Naive thymus-derived CD4-positive, alpha-beta T cell (primary cell): ENCODE measurements at regions not wholly inside any gene's neighbourhood (a gene's known extent, or its start where the extent isn't known, plus 50 kb on each side); places are given as distances from the start of the nearest gene placed in this dataset.

ENCODE experiments used
- ATAC-seq: fragments of 150-1000 bp; cut with Tn5 transposase; 2 replicates; pipeline ENCODE4 v1.10.0; 2021; ENCODE audit warnings: mild to moderate bottlenecking, moderate library complexity
- CTCF ChIA-PET: fragments of 350-600 bp; sonication (Branson Sonifier 250); formaldehyde crosslinking; loops from one replicate; lab custom pipeline; 2021; ENCODE audit warnings: antibody characterized with exemption; lab: Charles Lee
- POLR2A ChIA-PET: fragments of 350-600 bp; sonication (Branson Sonifier 250); formaldehyde crosslinking; loops from one replicate; lab custom pipeline; 2021; ENCODE audit warnings: antibody characterized with exemption, inconsistent platforms; lab: Charles Lee
- DNase-seq, 9 donors: peaks; one replicate each; pipeline versions ENCODE4 v3.0.0 to v3.0.0-alpha.2; 2020 to 2022; ENCODE audit warnings: mixed read lengths in 1 of 9
- H3K27ac ChIP-seq: one replicate; pipeline ENCODE4 v1.7.0; 2013; ENCODE audit warnings: mild to moderate bottlenecking, low read depth, low read length, moderate library complexity
- H3K27me3 ChIP-seq, 2 donors: one replicate each; pipeline ENCODE4 v1.7.0; 2013; ENCODE audit warnings: low read length in 2 of 2, mild to moderate bottlenecking in 2 of 2, moderate library complexity in 2 of 2; ENCODE audit not compliant: control insufficient read depth in 2 of 2, insufficient read depth in 2 of 2
- H3K36me3 ChIP-seq, 3 experiments: 1 replicate in 2 of 3; 2 replicates in 1 of 3; pipeline ENCODE4 v1.7.0; 2013; ENCODE audit warnings: low read length in 3 of 3, mild to moderate bottlenecking in 3 of 3, moderate library complexity in 1 of 3; ENCODE audit not compliant: insufficient read depth in 3 of 3, control insufficient read depth in 2 of 3
- H3K4me1 ChIP-seq, 2 donors: one replicate each; pipeline ENCODE4 v1.7.0; 2013; ENCODE audit warnings: low read length in 2 of 2, mild to moderate bottlenecking in 2 of 2, moderate library complexity in 1 of 2; ENCODE audit not compliant: control insufficient read depth in 2 of 2, insufficient read depth in 2 of 2
- H3K4me3 ChIP-seq: 2 replicates; pipeline ENCODE4 v1.7.0; 2013; ENCODE audit warnings: mild to moderate bottlenecking, low read length
- H3K9me3 ChIP-seq, 3 experiments: 1 replicate in 2 of 3; 2 replicates in 1 of 3; pipeline ENCODE4 v1.7.0; 2013; ENCODE audit warnings: low read length in 3 of 3; ENCODE audit not compliant: control insufficient read depth in 2 of 3
- H3K27ac Mint-ChIP-seq, 9 donors: one replicate each; pipeline ENCODE4 v1.8.0; 2020 to 2022; ENCODE audit warnings: mixed read lengths in 9 of 9, mild to moderate bottlenecking in 8 of 9, moderate library complexity in 5 of 9, inconsistent platforms in 2 of 9
- H3K27me3 Mint-ChIP-seq, 5 donors: one replicate each; pipeline ENCODE4 v1.8.0; 2021 to 2022; ENCODE audit warnings: mixed read lengths in 5 of 5, mild to moderate bottlenecking in 1 of 5
- H3K36me3 Mint-ChIP-seq, 5 donors: one replicate each; pipeline ENCODE4 v1.8.0; 2020 to 2022; ENCODE audit warnings: mixed read lengths in 5 of 5, mild to moderate bottlenecking in 3 of 5, inconsistent platforms in 1 of 5
- H3K4me1 Mint-ChIP-seq, 7 donors: one replicate each; pipeline ENCODE4 v1.8.0; 2020 to 2022; ENCODE audit warnings: mixed read lengths in 7 of 7, mild to moderate bottlenecking in 3 of 7, inconsistent platforms in 1 of 7
- H3K4me3 Mint-ChIP-seq, 10 donors: one replicate each; pipeline ENCODE4 v1.8.0; 2020 to 2022; ENCODE audit warnings: mild to moderate bottlenecking in 10 of 10, mixed read lengths in 10 of 10, moderate library complexity in 6 of 10, inconsistent platforms in 2 of 10
- H3K9me3 Mint-ChIP-seq, 11 donors: one replicate each; pipeline ENCODE4 v1.8.0; 2020 to 2022; ENCODE audit warnings: mixed read lengths in 11 of 11, mild to moderate bottlenecking in 4 of 11, inconsistent platforms in 1 of 11, moderate library complexity in 1 of 11
- intact Hi-C, 2 donors: fragments of 100-400 bp; cut with micrococcal nuclease; formaldehyde crosslinking; loops; one replicate each; pipeline ENCODE4 v1.15.1; 2023

GRCh38 chr2:145460112-145460511, 940.2 kb upstream of the ZEB2 start:
- ChIA-PET CTCF (no interaction called here), POLR2A (no interaction called here)
- no peak overlapping the region for H3K4me3 Mint-ChIP-seq
- intact Hi-C loops = no loop called here
- Histone ChIP-seq H3K27me3 (no peaks in the 10 kb centered on the region), H3K4me1 (no peaks in the 10 kb centered on the region), H3K27ac (no peak overlapping the region), H3K9me3 (no peaks in the 10 kb centered on the region), H3K4me3 (no peak overlapping the region), H3K36me3 (no peaks in the 10 kb centered on the region)
- no peaks in the 10 kb centered on the region for H3K4me1 Mint-ChIP-seq
- H3K27ac Mint-ChIP-seq = no peak overlapping the region
- ATAC-seq = no peak
- H3K36me3 Mint-ChIP-seq = no peaks in the 10 kb centered on the region
- peaks cover 0 to 4% (median 0%) of the 10 kb centered on the region in 5 donors for H3K27me3 Mint-ChIP-seq
- peaks cover 0 to 4% (median 0%) of the 10 kb centered on the region in 11 donors for H3K9me3 Mint-ChIP-seq
- no peak for DNase-seq

- intact Hi-C loops = no loop called here
- no peaks in the 10 kb centered on the region for H3K4me1 Mint-ChIP-seq
- ATAC-seq = no peak
Observed at GRCh38 chr2:145431181-145431951, 911.4 kb upstream of the ZEB2 start.

GRCh38 chr2:145423809-145424208, 903.9 kb upstream of the ZEB2 start:
- ATAC-seq (no peak), DNase-seq (no peak)
- Mint-ChIP-seq H3K36me3 (peaks cover 0 to 5% (median 0%) of the 10 kb centered on the region in 5 donors), H3K4me1 (no peaks in the 10 kb centered on the region), H3K27me3 (peaks cover 0 to 24% (median 0%) of the 10 kb centered on the region in 5 donors), H3K9me3 (peaks cover 0 to 44% (median 17%) of the 10 kb centered on the region in 11 donors), H3K4me3 (no peak overlapping the region), H3K27ac (no peak overlapping the region)
- H3K27me3 ChIP-seq = no peaks in the 10 kb centered on the region
- CTCF ChIA-PET = interaction anchor here (0.7 kb wide), 1 partner anchor 65 kb away, joined by 3 read pairs; no protein-coding TSS in a partner anchor
- no peak overlapping the region for H3K4me3 ChIP-seq
- POLR2A ChIA-PET = no interaction called here
- H3K27ac ChIP-seq = no peak overlapping the region
- H3K9me3 ChIP-seq = no peaks in the 10 kb centered on the region
- intact Hi-C loops = no loop called here
- no peaks in the 10 kb centered on the region for H3K36me3 ChIP-seq
- no peaks in the 10 kb centered on the region for H3K4me1 ChIP-seq

More at GRCh38 chr2:145431181-145431951, 911.4 kb upstream of the ZEB2 start:
- no peak overlapping the region for H3K27ac Mint-ChIP-seq
- ChIA-PET CTCF (no interaction called here), POLR2A (no interaction called here)
- no peak overlapping the region for H3K4me3 Mint-ChIP-seq
- H3K36me3 Mint-ChIP-seq = no peaks in the 10 kb centered on the region
- Histone ChIP-seq H3K9me3 (no peaks in the 10 kb centered on the region), H3K4me1 (no peaks in the 10 kb centered on the region), H3K27me3 (no peaks in the 10 kb centered on the region), H3K27ac (no peak overlapping the region), H3K4me3 (no peak overlapping the region), H3K36me3 (no peaks in the 10 kb centered on the region)
- H3K27me3 Mint-ChIP-seq = peaks cover 0 to 8% (median 0%) of the 10 kb centered on the region in 5 donors
- H3K9me3 Mint-ChIP-seq = peaks cover 0 to 9% (median 0%) of the 10 kb centered on the region in 11 donors
- no peak for DNase-seq

- Mint-ChIP-seq H3K4me1 (no peaks in the 10 kb centered on the region), H3K27me3 (peaks cover 0 to 21% (median 0%) of the 10 kb centered on the region in 5 donors), H3K36me3 (peaks cover 0 to 5% (median 0%) of the 10 kb centered on the region in 5 donors), H3K9me3 (peaks cover 0 to 44% (median 17%) of the 10 kb centered on the region in 11 donors), H3K27ac (no peak overlapping the region), H3K4me3 (no peak overlapping the region)
- DNase-seq (no peak), ATAC-seq (no peak)
- no peaks in the 10 kb centered on the region for H3K4me1 ChIP-seq
- ChIA-PET POLR2A (no interaction called here), CTCF (no interaction called here)
- no peaks in the 10 kb centered on the region for H3K27me3 ChIP-seq
- H3K9me3 ChIP-seq = no peaks in the 10 kb centered on the region
- intact Hi-C loops = no loop called here
- no peaks in the 10 kb centered on the region for H3K36me3 ChIP-seq
- H3K27ac ChIP-seq = no peak overlapping the region
- no peak overlapping the region for H3K4me3 ChIP-seq
Observed at GRCh38 chr2:145422576-145422975, 902.7 kb upstream of the ZEB2 start.

DNA sequence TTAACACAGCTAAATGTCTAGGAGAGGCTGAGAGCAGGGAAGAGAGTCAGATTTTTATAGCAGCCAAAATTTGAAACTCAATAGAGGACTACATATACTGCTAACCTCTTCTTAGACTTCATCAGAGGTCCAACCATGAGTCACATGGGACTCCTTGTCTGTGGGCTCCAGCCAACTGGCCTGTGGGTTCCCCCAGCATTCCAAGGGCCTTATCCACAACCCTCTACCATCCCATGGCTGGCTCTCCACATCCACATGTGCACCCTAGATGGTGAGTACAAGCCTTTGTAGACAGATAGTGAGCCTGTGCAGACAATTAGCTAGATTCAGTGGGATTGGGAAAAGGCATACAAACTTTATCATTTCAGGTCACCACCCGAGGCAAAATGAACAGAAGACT, 901.9 kb upstream of the ZEB2 start:
- no peak for ATAC-seq
- intact Hi-C loops = no loop called here

GRCh38 chr2:145416640-145417039, 896.7 kb upstream of the ZEB2 start:
- Histone ChIP-seq H3K9me3 (no peaks in the 10 kb centered on the region), H3K27ac (no peak overlapping the region), H3K27me3 (no peaks in the 10 kb centered on the region), H3K4me1 (no peaks in the 10 kb centered on the region), H3K36me3 (no peaks in the 10 kb centered on the region), H3K4me3 (no peak overlapping the region)
- CTCF ChIA-PET = no interaction called here
- intact Hi-C loops = loop anchor here in 1 of 2 donors (10.0 kb wide), 1 partner anchor 1092 kb away; no protein-coding TSS in a partner anchor
- DNase-seq = no peak
- H3K9me3 Mint-ChIP-seq = peaks cover 0 to 19% (median 11%) of the 10 kb centered on the region in 11 donors
- H3K4me1 Mint-ChIP-seq = peaks cover 0 to 8% (median under 1%) of the 10 kb centered on the region in 7 donors
- ATAC-seq = no peak
- no peak overlapping the region for H3K27ac Mint-ChIP-seq
- H3K4me3 Mint-ChIP-seq = no peak overlapping the region
- POLR2A ChIA-PET = no interaction called here
- H3K36me3 Mint-ChIP-seq = peaks cover 0 to 6% (median 0%) of the 10 kb centered on the region in 5 donors
- H3K27me3 Mint-ChIP-seq = peaks cover 0 to 57% (median 3%) of the 10 kb centered on the region in 5 donors

More for the DNA sequence above, 901.9 kb upstream of the ZEB2 start:
- H3K4me3 Mint-ChIP-seq = no peak overlapping the region
- peaks cover 0 to 5% (median 0%) of the 10 kb centered on the region in 5 donors for H3K36me3 Mint-ChIP-seq
- ChIA-PET POLR2A (no interaction called here), CTCF (no interaction called here)
- Histone ChIP-seq H3K4me1 (no peaks in the 10 kb centered on the region), H3K36me3 (no peaks in the 10 kb centered on the region), H3K27me3 (no peaks in the 10 kb centered on the region), H3K9me3 (no peaks in the 10 kb centered on the region), H3K27ac (no peak overlapping the region), H3K4me3 (no peak overlapping the region)
- peaks cover 0 to 44% (median 17%) of the 10 kb centered on the region in 11 donors for H3K9me3 Mint-ChIP-seq
- peaks cover 0 to 25% (median 0%) of the 10 kb centered on the region in 5 donors for H3K27me3 Mint-ChIP-seq
- no peaks in the 10 kb centered on the region for H3K4me1 Mint-ChIP-seq
- DNase-seq = no peak
- H3K27ac Mint-ChIP-seq = no peak overlapping the region
